Motor neuron (in vitro differentiated cells): ENCODE measurements at regions not wholly inside any gene's neighbourhood (a gene's known extent, or its start where the extent isn't known, plus 50 kb on each side); places are given as distances from the start of the nearest gene placed in this dataset.

Source experiments
- ATAC-seq, 8 experiments: fragments of 200-7000 bp; cut with Tn5 transposase; replicated peaks in 6 of 8; 2 replicates each; pipeline ENCODE4 v1.8.0; 2021; ENCODE audit warnings: mild to moderate bottlenecking in 8 of 8, moderate library complexity in 8 of 8
- H3K27ac ChIP-seq, 2 donors: fragments of 250-450 bp; sonication (Bioruptor Pico); 2 replicates each; pipeline ENCODE4 v1.9.0; 2021; ENCODE audit warnings: antibody characterized with exemption in 2 of 2, mild to moderate bottlenecking in 2 of 2, moderate library complexity in 1 of 2
- H3K4me1 ChIP-seq, 2 donors: fragments of 250-450 bp; sonication (Bioruptor Pico); replicated peaks in 1 of 2; 2 replicates each; pipeline ENCODE4 v1.6.1; 2021; ENCODE audit warnings: antibody characterized with exemption in 2 of 2, mild to moderate bottlenecking in 2 of 2, moderate library complexity in 1 of 2
- H3K4me3 ChIP-seq, 5 donors: fragments of 250-450 bp; sonication (Bioruptor Pico); 2 replicates each; pipeline ENCODE4 v1.9.0; 2021; ENCODE audit warnings: antibody characterized with exemption in 5 of 5, mild to moderate bottlenecking in 5 of 5, moderate library complexity in 4 of 5
- WGBS, 10 experiments: fragments of 450-650 bp; shearing (Covaris generic); methylation state at CpG; one replicate each; pipeline ENCODE4 v1.0.0; 2022; 5-methylcytosine and 5-hydroxymethylcytosine counted together
- in situ Hi-C, 9 experiments: fragments of 400-800 bp; cut with MboI; loops; one replicate each; pipeline ENCODE4 v1.15.0; 2021; ENCODE audit warnings: low sequenced_read_pairs in 9 of 9, low pct_unique_long_range_greater_than_20kb in 2 of 9; ENCODE audit not compliant: unreplicated experiment in 9 of 9

GRCh38 chr3:181288145-181288544 is 298.6 kb upstream of the DNAJC19 start:
- no peak for ATAC-seq
- Histone ChIP-seq H3K27ac (no peak overlapping the region), H3K4me3 (no peak overlapping the region), H3K4me1 (no peaks in the 10 kb centered on the region)
- in situ Hi-C loops, result no loop called here
- WGBS, 10 experiments, result 8 to 100% (median 72%) methylated on average over 1 to 3 of the region's 3 CpGs; no CpG with 5 or more reads in 2 of the 10 experiments

GRCh38 chr3:181279239-181279565 is 289.7 kb upstream of the DNAJC19 start:
- in situ Hi-C loops, result no loop called here
- H3K4me1 ChIP-seq, result no peaks in the 10 kb centered on the region
- 0 to 100% (median 48%) methylated on average over 1 to 2 of the region's 2 CpGs; no CpG with 5 or more reads in 2 of the 10 experiments for WGBS, 10 experiments
- H3K27ac ChIP-seq, result no peak overlapping the region
- no peak overlapping the region for H3K4me3 ChIP-seq
- ATAC-seq, result no peak

GRCh38 chr3:181278468-181279238 is 289.1 kb upstream of the DNAJC19 start:
- Histone ChIP-seq H3K4me1 (no peaks in the 10 kb centered on the region), H3K27ac (no peak overlapping the region), H3K4me3 (no peak overlapping the region)
- ATAC-seq, result no peak
- in situ Hi-C loops, result no loop called here
- WGBS, 10 experiments, result 3 to 76% (median 36%) methylated on average over 3 to 5 of the region's 5 CpGs

- no peak overlapping the region for H3K4me3 ChIP-seq
- WGBS, 10 experiments, result 23 to 89% (median 53%) methylated on average over 1 to 4 of the region's 6 CpGs; no CpG with 5 or more reads in 2 of the 10 experiments
- in situ Hi-C loops, result no loop called here
- H3K27ac ChIP-seq, result no peak overlapping the region
- ATAC-seq, result no peak
- no peaks in the 10 kb centered on the region for H3K4me1 ChIP-seq
Observed at GRCh38 chr3:181276358-181276896, 286.9 kb upstream of the DNAJC19 start.

GRCh38 chr3:181274025-181274424 is 284.5 kb upstream of the DNAJC19 start:
- in situ Hi-C loops, result no loop called here
- 0 to 100% (median 81%) methylated on average over 1 of the region's 1 CpG; no CpG with 5 or more reads in 4 of the 10 experiments for WGBS, 10 experiments
- ATAC-seq, result no peak
- H3K27ac ChIP-seq, result no peak overlapping the region
- no peak overlapping the region for H3K4me3 ChIP-seq
- H3K4me1 ChIP-seq, result peaks cover 0 to under 1% of the 10 kb centered on the region in 2 donors

- Histone ChIP-seq H3K4me1 (peaks cover 0 to 9% of the 10 kb centered on the region in 2 donors), H3K27ac (no peak overlapping the region), H3K4me3 (no peak overlapping the region)
- no peak for ATAC-seq
- in situ Hi-C loops, result no loop called here
Observed at GRCh38 chr3:181267312-181267711, 277.8 kb upstream of the DNAJC19 start.

GRCh38 chr3:181265750-181266333 is 276.3 kb upstream of the DNAJC19 start:
- in situ Hi-C loops, result no loop called here
- ATAC-seq, result peak in 1 of 8 experiments; percentile 31
- no peak overlapping the region for H3K27ac ChIP-seq
- no peak overlapping the region for H3K4me3 ChIP-seq
- peaks cover 0 to 9% of the 10 kb centered on the region in 2 donors for H3K4me1 ChIP-seq
- 0 to 100% (median 49%) methylated on average over 2 to 4 of the region's 4 CpGs; no CpG with 5 or more reads in 2 of the 10 experiments for WGBS, 10 experiments

GRCh38 chr3:181264486-181264885 is 274.9 kb upstream of the DNAJC19 start:
- ATAC-seq, result peak in 1 of 8 experiments; percentile 44
- 0 to 100% (median 54%) methylated on average over 1 to 2 of the region's 2 CpGs; no CpG with 5 or more reads in 2 of the 10 experiments for WGBS, 10 experiments
- no peak overlapping the region for H3K4me3 ChIP-seq

GRCh38 chr3:181253796-181254195 is 264.3 kb upstream of the DNAJC19 start:
- H3K27ac ChIP-seq, result no peak overlapping the region
- 0 to 52% (median 36%) methylated on average over 1 to 3 of the region's 3 CpGs for WGBS, 10 experiments
- in situ Hi-C loops, result no loop called here
- no peak overlapping the region for H3K4me3 ChIP-seq
- ATAC-seq, result peak in 4 of 8 experiments; percentile 27 to 48 (median 34)
- H3K4me1 ChIP-seq, result peaks cover 14 to 25% of the 10 kb centered on the region in 2 donors

More at GRCh38 chr3:181264486-181264885, 274.9 kb upstream of the DNAJC19 start:
- peaks cover 0 to 9% of the 10 kb centered on the region in 2 donors for H3K4me1 ChIP-seq
- no peak overlapping the region for H3K27ac ChIP-seq
- in situ Hi-C loops, result no loop called here

- no peak overlapping the region for H3K27ac ChIP-seq
- 0 to 40% (median 0%) methylated on average over 1 to 3 of the region's 3 CpGs for WGBS, 10 experiments
- peak in 5 of 8 experiments; percentile 71 to 95 (median 92) for ATAC-seq
- H3K4me1 ChIP-seq, result peaks cover 14 to 25% of the 10 kb centered on the region in 2 donors
- H3K4me3 ChIP-seq, result peak overlapping the region in 1 of 5 donors; percentile 4
- in situ Hi-C loops, result no loop called here
Observed at GRCh38 chr3:181252631-181253030, 263.1 kb upstream of the DNAJC19 start.

GRCh38 chr3:181250714-181251113 is 261.2 kb upstream of the DNAJC19 start:
- in situ Hi-C loops, result no loop called here
- WGBS, 10 experiments, result 0 to 92% (median 46%) methylated on average over 1 to 3 of the region's 3 CpGs; no CpG with 5 or more reads in 4 of the 10 experiments
- H3K27ac ChIP-seq, result no peak overlapping the region
- no peak for ATAC-seq
- peaks cover 14 to 25% of the 10 kb centered on the region in 2 donors for H3K4me1 ChIP-seq
- no peak overlapping the region for H3K4me3 ChIP-seq

GRCh38 chr3:181239441-181239840 is 249.9 kb upstream of the DNAJC19 start:
- Histone ChIP-seq H3K4me1 (no peaks in the 10 kb centered on the region), H3K27ac (no peak overlapping the region), H3K4me3 (no peak overlapping the region)
- WGBS, 10 experiments, result 0 to 100% (median 67%) methylated on average over 1 to 2 of the region's 2 CpGs; no CpG with 5 or more reads in 3 of the 10 experiments
- ATAC-seq, result no peak
- in situ Hi-C loops, result no loop called here

GRCh38 chr3:181230258-181230657 is 240.7 kb upstream of the DNAJC19 start:
- H3K27ac ChIP-seq, result no peak overlapping the region
- no peak for ATAC-seq
- no peaks in the 10 kb centered on the region for H3K4me1 ChIP-seq
- WGBS, 10 experiments, result 25 to 100% (median 75%) methylated on average over 1 to 4 of the region's 5 CpGs; no CpG with 5 or more reads in 4 of the 10 experiments
- in situ Hi-C loops, result no loop called here
- H3K4me3 ChIP-seq, result no peak overlapping the region
